PC-3 (cell line): ENCODE measurements at regions not wholly inside any gene's neighbourhood (a gene's known extent, or its start where the extent isn't known, plus 50 kb on each side); places are given as distances from the start of the nearest gene placed in this dataset.

Experiments
- ATAC-seq: fragments of 200-7000 bp; cut with Tn5 transposase; 2 replicates; pipeline ENCODE4 v1.9.1; 2020; ENCODE audit warnings: mild to moderate bottlenecking, moderate library complexity
- BruUV-seq: library from RNA; stranded (reverse); fragments of 400-500 nt; replicated peaks from 2 replicates; lab custom pipeline; 2021; lab: Mats Ljungman, UMichigan
- CTCF ChIA-PET: fragments of 300-600 bp; sonication (Branson Sonifier 250); formaldehyde crosslinking; loops from one replicate; lab custom pipeline; 2022; ENCODE audit warnings: antibody characterized with exemption; lab: Charles Lee
- POLR2A ChIA-PET: fragments of 300-600 bp; sonication (Branson Sonifier 250); formaldehyde crosslinking; loops from one replicate; lab custom pipeline; 2022; ENCODE audit warnings: antibody characterized with exemption; ENCODE audit not compliant: unreplicated experiment; lab: Charles Lee
- DNase-seq: peaks from one replicate; pipeline ENCODE4 v3.0.0-alpha.2; 2015
- H2AFZ ChIP-seq: fragments of 300-600 bp; sonication (generic); 2 replicates; pipeline ENCODE4 v1.6.0; 2016; ENCODE audit warnings: antibody characterized with exemption, low read length
- H3F3A ChIP-seq: fragments of 300-600 bp; sonication (generic); one replicate; pipeline ENCODE4 v1.6.0; 2017; ENCODE audit warnings: antibody characterized with exemption, low read length, control low read depth, mild to moderate bottlenecking; ENCODE audit not compliant: unreplicated experiment
- H3K27ac ChIP-seq: fragments of 300-600 bp; sonication (generic); 2 replicates; pipeline ENCODE4 v1.5.1; 2016; ENCODE audit warnings: mild to moderate bottlenecking, low read length
- H3K27me3 ChIP-seq: fragments of 300-600 bp; sonication (generic); 2 replicates; pipeline ENCODE4 v1.6.1; 2016; ENCODE audit warnings: low read length, mixed read lengths
- H3K36me3 ChIP-seq: fragments of 300-600 bp; sonication (generic); 2 replicates; pipeline ENCODE4 v1.6.1; 2016; ENCODE audit warnings: low read depth, mixed run types, low read length, mixed read lengths
- H3K4me1 ChIP-seq: fragments of 300-600 bp; sonication (generic); 2 replicates; pipeline ENCODE4 v1.5.1; 2016; ENCODE audit warnings: low read length; ENCODE audit not compliant: insufficient read depth
- H3K4me2 ChIP-seq: fragments of 300-600 bp; sonication (generic); 2 replicates; pipeline ENCODE4 v1.6.0; 2016; ENCODE audit warnings: low read length
- H3K4me3 ChIP-seq: fragments of 300-600 bp; sonication (generic); 2 replicates; pipeline ENCODE4 v1.5.1; 2016; ENCODE audit warnings: mild to moderate bottlenecking, low read length, mixed read lengths
- H3K79me2 ChIP-seq: fragments of 300-600 bp; sonication (generic); 2 replicates; pipeline ENCODE4 v1.6.1; 2017; ENCODE audit warnings: low read length, mixed read lengths
- H3K9ac ChIP-seq: fragments of 300-600 bp; sonication (generic); 2 replicates; pipeline ENCODE4 v1.6.0; 2016; ENCODE audit warnings: mild to moderate bottlenecking, low read length
- H3K9me2 ChIP-seq: fragments of 300-600 bp; sonication (generic); replicated peaks from 2 replicates; pipeline ENCODE4 v1.6.1; 2016; ENCODE audit warnings: mixed run types, low read length, mixed read lengths
- H3K9me3 ChIP-seq: fragments of 300-600 bp; sonication (generic); 2 replicates; pipeline ENCODE4 v1.6.1; 2016; ENCODE audit warnings: low read length, mixed read lengths
- H4K20me1 ChIP-seq: fragments of 300-600 bp; sonication (generic); 2 replicates; pipeline ENCODE4 v1.6.1; 2016; ENCODE audit warnings: low read length, mixed read lengths
- CTCF ChIP-seq: fragments of 300-600 bp; sonication (generic); conservative IDR thresholded peaks from 2 replicates; pipeline ENCODE4 v1.5.1; 2017; ENCODE audit warnings: antibody characterized with exemption, low read depth, mild to moderate bottlenecking, low read length
- EZH2 ChIP-seq: fragments of 300-600 bp; sonication (generic); IDR thresholded peaks from one replicate; pipeline ENCODE4 v1.6.1; 2017; ENCODE audit warnings: antibody characterized with exemption, mild to moderate bottlenecking, low read length; ENCODE audit not compliant: unreplicated experiment
- EZH2phosphoT487 ChIP-seq: fragments of 300-600 bp; sonication (generic); IDR thresholded peaks from 2 replicates; pipeline ENCODE4 v1.6.1; 2018; ENCODE audit warnings: mild to moderate bottlenecking, antibody characterized with exemption, low read length, borderline replicate concordance
- intact Hi-C: fragments of 100-400 bp; cut with micrococcal nuclease; formaldehyde crosslinking; loops from 2 replicates; pipeline ENCODE4 v1.9.0; 2023

GRCh38 chr2:7952046-7952745, 729.7 kb upstream of the ID2 start:
- DNase-seq, result no peak
- POLR2A ChIA-PET, result no interaction called here
- intact Hi-C loops, result no loop called here
- Histone ChIP-seq H3F3A (no peaks in the 10 kb centered on the region), H4K20me1 (no peaks in the 10 kb centered on the region), H3K36me3 (no peaks in the 10 kb centered on the region), H3K4me2 (no peak overlapping the region), H3K9me3 (no peaks in the 10 kb centered on the region), H3K9me2 (no peaks in the 10 kb centered on the region), H3K4me3 (no peak overlapping the region), H2AFZ (no peak overlapping the region), H3K79me2 (no peaks in the 10 kb centered on the region), H3K27ac (no peak overlapping the region), H3K9ac (no peak overlapping the region), H3K4me1 (no peaks in the 10 kb centered on the region), H3K27me3 (no peaks in the 10 kb centered on the region)
- CTCF ChIA-PET, result no interaction called here
- TF ChIP-seq EZH2 (no peak), CTCF (no peak), EZH2phosphoT487 (no peak)
- no TSS peak for BruUV-seq
- ATAC-seq, result no peak

DNA sequence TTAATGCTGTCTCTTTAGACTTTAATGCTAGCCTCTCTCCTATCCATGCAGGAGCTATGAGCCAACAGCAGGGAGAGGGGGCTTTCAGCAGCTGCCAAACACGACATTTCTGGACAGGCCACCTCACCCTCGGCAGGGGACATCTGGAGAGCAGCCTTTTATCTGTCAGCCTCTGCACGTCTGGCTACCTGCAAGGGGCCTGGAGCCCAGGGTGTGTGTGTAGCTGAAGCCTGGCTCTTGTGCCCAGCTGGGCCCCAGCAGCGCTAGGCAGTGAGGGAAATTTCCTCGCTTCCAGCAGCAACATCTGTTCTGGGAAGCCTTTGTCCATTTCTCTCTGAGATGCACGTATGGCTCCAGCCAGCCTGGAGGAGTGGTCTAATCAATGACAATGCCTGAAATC, 728.7 kb upstream of the ID2 start:
- no peaks in the 10 kb centered on the region for H4K20me1 ChIP-seq
- no peak overlapping the region for H3K4me2 ChIP-seq
- POLR2A ChIA-PET, result no interaction called here
- H3K4me3 ChIP-seq, result no peak overlapping the region
- no peak overlapping the region for H3K27ac ChIP-seq
- H3K4me1 ChIP-seq, result no peaks in the 10 kb centered on the region
- intact Hi-C loops, result no loop called here
- H3K9me2 ChIP-seq, result no peaks in the 10 kb centered on the region
- no peaks in the 10 kb centered on the region for H3F3A ChIP-seq
- no peak overlapping the region for H2AFZ ChIP-seq
- H3K36me3 ChIP-seq, result no peaks in the 10 kb centered on the region
- no peak for TF ChIP-seq EZH2phosphoT487
- no peak for TF ChIP-seq EZH2
- TF ChIP-seq CTCF, result no peak
- DNase-seq, result no peak
- no peak for ATAC-seq
- no peak overlapping the region for H3K9ac ChIP-seq
- no TSS peak for BruUV-seq
- H3K9me3 ChIP-seq, result no peaks in the 10 kb centered on the region
- CTCF ChIA-PET, result no interaction called here
- H3K27me3 ChIP-seq, result no peaks in the 10 kb centered on the region
- H3K79me2 ChIP-seq, result no peaks in the 10 kb centered on the region

DNA sequence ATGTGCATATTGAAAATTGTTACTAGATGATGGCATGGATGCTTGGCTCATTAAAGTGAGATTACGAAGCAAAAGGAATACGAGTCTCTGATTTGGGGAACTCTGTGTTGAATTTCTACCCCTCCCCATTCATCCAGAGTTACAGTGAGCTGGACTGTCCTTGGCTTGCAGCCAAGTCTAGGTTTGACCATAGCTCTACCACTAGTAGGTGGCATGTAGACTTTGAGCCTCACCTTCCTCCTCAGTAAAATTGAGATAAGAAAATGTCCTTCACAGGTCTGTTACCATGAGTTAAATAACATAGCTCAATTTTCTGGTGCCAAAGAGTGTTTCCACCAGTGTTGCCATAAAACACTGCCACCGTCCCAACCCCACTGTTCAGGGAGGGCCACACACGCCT, 727.6 kb upstream of the ID2 start:
- Histone ChIP-seq H3F3A (no peaks in the 10 kb centered on the region), H3K9me3 (no peaks in the 10 kb centered on the region), H3K9ac (no peak overlapping the region), H3K27ac (no peak overlapping the region), H3K4me2 (no peak overlapping the region), H3K4me3 (no peak overlapping the region), H3K36me3 (no peaks in the 10 kb centered on the region), H3K27me3 (no peaks in the 10 kb centered on the region), H2AFZ (no peak overlapping the region), H3K4me1 (no peaks in the 10 kb centered on the region), H3K79me2 (no peaks in the 10 kb centered on the region), H4K20me1 (no peaks in the 10 kb centered on the region), H3K9me2 (no peaks in the 10 kb centered on the region)
- TF ChIP-seq CTCF (no peak), EZH2 (no peak), EZH2phosphoT487 (no peak)
- ChIA-PET POLR2A (no interaction called here), CTCF (no interaction called here)
- BruUV-seq, result no TSS peak
- no peak for ATAC-seq
- no peak for DNase-seq
- intact Hi-C loops, result no loop called here
